ENCODE measurements at regions not wholly inside any gene's neighbourhood (a gene's known extent, or its start where the extent isn't known, plus 50 kb on each side); places are given as distances from the start of the nearest gene placed in this dataset.
A peak's percentile ranks its signal among the peaks of the same experiment; 100 is the strongest.

DNA sequence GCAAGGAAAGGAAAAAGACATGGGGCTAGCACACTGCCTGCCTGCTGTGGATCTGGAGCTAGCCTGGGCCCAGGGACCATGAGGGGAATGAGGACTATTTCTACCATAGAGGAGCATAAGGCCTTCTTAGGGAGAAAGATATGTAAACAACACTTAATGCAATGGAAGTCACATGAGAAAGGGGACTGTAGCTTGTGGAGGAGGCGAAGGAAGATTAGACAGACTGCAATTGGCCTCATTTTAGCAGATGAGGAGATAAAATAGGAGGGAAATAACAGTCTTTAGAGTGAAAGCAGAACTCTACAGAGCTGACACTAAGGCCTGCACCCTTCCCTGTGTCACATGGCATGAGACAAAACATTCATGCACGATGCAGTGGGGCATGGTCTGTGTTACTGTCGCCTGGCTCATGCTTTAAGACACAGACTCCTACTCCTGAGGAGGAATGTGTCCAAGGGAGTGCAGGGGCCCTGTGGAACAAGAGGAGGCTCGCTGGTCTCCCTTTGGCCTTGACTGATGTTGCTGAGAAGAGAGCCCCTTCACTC, 829.3 kb upstream of the IGFBP3 start:
- intact Hi-C loops (cut with DNase I) = no loop called here
- no peak overlapping the region for H3K27ac ChIP-seq
- DNase-seq = no peak

DNA sequence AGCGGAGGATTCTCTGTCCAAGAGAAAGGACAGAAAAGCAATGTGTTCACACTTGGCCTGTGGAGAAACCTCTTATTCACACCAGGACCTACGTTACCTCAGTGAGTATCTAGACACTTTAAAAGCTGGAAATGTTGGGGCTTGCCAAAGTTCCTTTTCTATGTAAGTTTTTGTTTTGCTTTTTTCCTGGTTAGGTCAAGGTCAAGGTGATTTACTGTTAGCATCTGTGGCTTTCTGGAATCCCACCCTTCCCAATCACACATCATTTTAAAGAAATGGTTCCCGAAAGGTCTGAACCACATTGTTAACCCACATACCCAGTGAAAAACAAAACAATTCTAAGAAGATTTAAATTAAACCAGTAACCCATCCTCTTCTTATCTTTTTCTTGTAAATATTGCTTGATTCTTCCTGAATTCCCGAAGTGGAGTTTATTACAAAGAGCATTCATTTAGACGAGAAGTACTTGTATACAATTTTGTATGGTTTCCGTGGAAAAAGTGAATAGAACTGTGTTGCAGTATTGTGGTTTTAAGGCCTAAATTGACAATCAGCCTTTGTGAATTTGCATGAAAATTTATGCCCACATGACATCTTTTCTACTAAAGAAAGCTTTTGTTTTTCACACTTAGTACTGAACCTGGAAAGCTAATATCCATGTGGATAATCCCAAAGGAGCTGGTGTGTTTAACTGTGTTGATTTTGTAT, 827.0 kb upstream of the IGFBP3 start:
- intact Hi-C loops (cut with DNase I) = no loop called here
- TF ChIP-seq, protein P1, sequence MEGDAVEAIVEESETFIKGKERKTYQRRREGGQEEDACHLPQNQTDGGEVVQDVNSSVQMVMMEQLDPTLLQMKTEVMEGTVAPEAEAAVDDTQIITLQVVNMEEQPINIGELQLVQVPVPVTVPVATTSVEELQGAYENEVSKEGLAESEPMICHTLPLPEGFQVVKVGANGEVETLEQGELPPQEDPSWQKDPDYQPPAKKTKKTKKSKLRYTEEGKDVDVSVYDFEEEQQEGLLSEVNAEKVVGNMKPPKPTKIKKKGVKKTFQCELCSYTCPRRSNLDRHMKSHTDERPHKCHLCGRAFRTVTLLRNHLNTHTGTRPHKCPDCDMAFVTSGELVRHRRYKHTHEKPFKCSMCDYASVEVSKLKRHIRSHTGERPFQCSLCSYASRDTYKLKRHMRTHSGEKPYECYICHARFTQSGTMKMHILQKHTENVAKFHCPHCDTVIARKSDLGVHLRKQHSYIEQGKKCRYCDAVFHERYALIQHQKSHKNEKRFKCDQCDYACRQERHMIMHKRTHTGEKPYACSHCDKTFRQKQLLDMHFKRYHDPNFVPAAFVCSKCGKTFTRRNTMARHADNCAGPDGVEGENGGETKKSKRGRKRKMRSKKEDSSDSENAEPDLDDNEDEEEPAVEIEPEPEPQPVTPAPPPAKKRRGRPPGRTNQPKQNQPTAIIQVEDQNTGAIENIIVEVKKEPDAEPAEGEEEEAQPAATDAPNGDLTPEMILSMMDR (IDR thresholded peaks at IDR 0.05) = no peak
- TF ChIP-seq POLR2A (IDR thresholded peaks at IDR 0.05) = no peak
- peaks cover 10% of the 10 kb centered on the region for H3K4me1 ChIP-seq
- H3K9me3 ChIP-seq = no peaks in the 10 kb centered on the region
- H3K4me3 ChIP-seq = no peak overlapping the region
- ATAC-seq (no peak), DNase-seq (no peak)
- no peaks in the 10 kb centered on the region for H3K27me3 ChIP-seq
- H3K27ac ChIP-seq = no peak overlapping the region
- WGBS, 2 donors = 87 to 90% methylated on average over 6 of the region's 6 CpGs
- H3K36me3 ChIP-seq (replicated peaks in 1 of 2; ENCODE audit: insufficient read depth in 1 of 2, low read depth in 2 of 2) = no peaks in the 10 kb centered on the region

More for the DNA sequence above, 829.3 kb upstream of the IGFBP3 start:
- Histone ChIP-seq H3K36me3 (replicated peaks in 1 of 2; ENCODE audit: insufficient read depth in 1 of 2, low read depth in 2 of 2) (no peaks in the 10 kb centered on the region), H3K9me3 (no peaks in the 10 kb centered on the region), H3K4me3 (no peak overlapping the region), H3K4me1 (peaks cover 2% of the 10 kb centered on the region), H3K27me3 (no peaks in the 10 kb centered on the region)
- 85 to 91% methylated on average over 4 of the region's 4 CpGs for WGBS, 2 donors
- no peak for ATAC-seq
- no peak for TF ChIP-seq POLR2A (IDR thresholded peaks at IDR 0.05)
- TF ChIP-seq, protein P1 (IDR thresholded peaks at IDR 0.05) = no peak

DNA sequence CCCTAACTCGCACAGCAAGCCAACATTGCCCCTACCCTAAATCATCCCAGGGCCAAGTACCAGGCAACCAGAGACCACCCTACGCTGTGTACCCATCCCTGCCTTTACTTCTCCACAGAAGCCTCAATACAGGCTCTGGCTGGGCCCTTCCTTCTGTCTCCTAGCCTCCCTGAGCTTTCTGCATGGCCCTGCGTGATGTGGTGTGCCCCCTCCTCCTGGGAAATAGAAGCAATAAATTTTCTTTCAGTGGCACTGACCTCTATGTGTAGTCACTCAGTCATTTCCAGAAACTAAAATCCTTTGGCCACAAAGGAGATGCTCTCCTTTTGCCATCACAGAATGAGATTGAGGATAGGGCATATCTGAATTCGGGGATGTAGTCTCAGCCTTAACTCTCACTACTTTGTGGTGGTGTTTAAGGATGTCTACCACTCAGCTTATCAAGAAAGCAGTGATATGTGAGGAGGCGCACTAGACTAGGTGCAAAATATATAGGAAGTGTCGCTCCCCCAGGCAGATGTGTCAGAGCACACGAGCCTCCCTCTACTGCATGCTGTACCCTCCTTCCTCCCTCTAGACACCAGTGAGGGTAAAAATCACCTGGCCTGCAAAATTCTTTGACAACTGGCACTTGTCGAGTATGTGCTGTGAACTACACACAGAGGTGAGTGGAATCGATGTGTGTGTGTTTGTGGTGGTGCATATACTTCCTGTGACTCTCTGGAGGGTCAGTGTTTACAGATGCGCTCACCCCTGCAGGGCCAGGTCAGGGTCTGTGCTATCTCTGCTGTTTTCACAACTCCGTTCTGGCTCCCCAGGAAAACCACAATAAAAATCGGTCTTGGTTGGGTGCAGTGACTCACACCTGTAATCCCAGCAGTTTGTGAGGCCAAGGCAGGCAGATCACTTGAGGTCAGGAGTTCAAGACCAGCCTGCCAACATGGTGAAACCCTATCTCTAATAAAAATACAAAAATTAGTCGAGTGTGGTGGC, 825.9 kb upstream of the IGFBP3 start:
- 84 to 89% methylated on average over 13 of the region's 13 CpGs for WGBS, 2 donors
- TF ChIP-seq, protein P1 (IDR thresholded peaks at IDR 0.05) = no peak
- no peak for TF ChIP-seq POLR2A (IDR thresholded peaks at IDR 0.05)
- no peaks in the 10 kb centered on the region for H3K27me3 ChIP-seq
- no peak for ATAC-seq
- H3K27ac ChIP-seq = no peak overlapping the region
- intact Hi-C loops (cut with DNase I) = no loop called here
- no peaks in the 10 kb centered on the region for H3K9me3 ChIP-seq
- H3K4me3 ChIP-seq = no peak overlapping the region
- no peak for DNase-seq
- peaks cover 10% of the 10 kb centered on the region for H3K4me1 ChIP-seq
- no peaks in the 10 kb centered on the region for H3K36me3 ChIP-seq (replicated peaks in 1 of 2; ENCODE audit: insufficient read depth in 1 of 2, low read depth in 2 of 2)

DNA sequence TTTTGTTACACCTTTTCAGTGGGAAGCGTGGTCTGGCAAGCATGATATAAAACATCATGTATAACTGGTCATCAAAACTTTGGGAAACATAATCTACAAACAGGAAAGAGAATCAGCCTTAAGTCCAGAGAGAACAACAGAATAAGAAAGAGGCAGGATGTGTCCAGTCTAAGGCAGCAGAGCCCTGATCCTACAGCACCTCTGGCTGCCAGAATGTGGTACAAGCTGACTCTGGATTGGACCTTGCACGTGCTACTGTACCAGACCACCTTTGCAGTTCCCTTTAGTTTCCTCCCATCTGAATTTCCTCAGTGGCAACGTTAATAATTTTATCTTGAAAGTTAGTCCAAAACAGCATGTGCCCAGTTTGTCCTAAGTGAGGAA, 824.6 kb upstream of the IGFBP3 start:
- Histone ChIP-seq H3K9me3 (no peaks in the 10 kb centered on the region), H3K4me3 (no peak overlapping the region), H3K27me3 (no peaks in the 10 kb centered on the region), H3K36me3 (replicated peaks in 1 of 2; ENCODE audit: insufficient read depth in 1 of 2, low read depth in 2 of 2) (no peaks in the 10 kb centered on the region), H3K4me1 (peaks cover 10% of the 10 kb centered on the region), H3K27ac (no peak overlapping the region)
- TF ChIP-seq POLR2A (IDR thresholded peaks at IDR 0.05) = no peak
- TF ChIP-seq, protein P1 (IDR thresholded peaks at IDR 0.05) = peak in 4 of 7 experiments; percentile 12 to 29 (median 21)
- ATAC-seq (no peak), DNase-seq (peak in 2 of 4 donors; percentile 7 to 19)
- intact Hi-C loops (cut with DNase I) = no loop called here
- 59 to 67% methylated on average over 3 of the region's 3 CpGs for WGBS, 2 donors
